ENCODE measurements at regions not wholly inside any gene's neighbourhood (a gene's known extent, or its start where the extent isn't known, plus 50 kb on each side); places are given as distances from the start of the nearest gene placed in this dataset.

GRCh38 chr18:76579301-76579695 lies 84.3 kb upstream of the ZNF516 start:
- DNase-seq (ENCODE audit: low read depth in 3 of 3, low spot score in 1 of 3), result no peak

- DNase-seq (ENCODE audit: low read depth in 3 of 3, low spot score in 1 of 3), result no peak
Measured at GRCh38 chr18:76578571-76579300, 83.7 kb upstream of the ZNF516 start.

- no peak for DNase-seq (ENCODE audit: low read depth in 3 of 3, low spot score in 1 of 3)
Measured at GRCh38 chr18:76573325-76574025, 78.4 kb upstream of the ZNF516 start.

- DNase-seq (ENCODE audit: low read depth in 3 of 3, low spot score in 1 of 3), result no peak
Measured at GRCh38 chr18:76572518-76573247, 77.6 kb upstream of the ZNF516 start.

GRCh38 chr18:76571689-76572088 lies 76.6 kb upstream of the ZNF516 start:
- DNase-seq (ENCODE audit: low read depth in 3 of 3, low spot score in 1 of 3), result no peak

GRCh38 chr18:76570856-76571255 lies 75.8 kb upstream of the ZNF516 start:
- no peak for DNase-seq (ENCODE audit: low read depth in 3 of 3, low spot score in 1 of 3)

- no peak for DNase-seq (ENCODE audit: low read depth in 3 of 3, low spot score in 1 of 3)
Measured at GRCh38 chr18:76569644-76570419, 74.8 kb upstream of the ZNF516 start.

- no peak for DNase-seq (ENCODE audit: low read depth in 3 of 3, low spot score in 1 of 3)
Measured at GRCh38 chr18:76568731-76569130, 73.7 kb upstream of the ZNF516 start.

- no peak for DNase-seq (ENCODE audit: low read depth in 3 of 3, low spot score in 1 of 3)
Measured at GRCh38 chr18:76567835-76568445, 72.9 kb upstream of the ZNF516 start.

- DNase-seq (ENCODE audit: low read depth in 3 of 3, low spot score in 1 of 3), result no peak
Measured at GRCh38 chr18:76566987-76567386, 71.9 kb upstream of the ZNF516 start.

GRCh38 chr18:76565238-76566173 lies 70.5 kb upstream of the ZNF516 start:
- DNase-seq (ENCODE audit: low read depth in 3 of 3, low spot score in 1 of 3), result no peak

GRCh38 chr18:76564655-76565237 lies 69.7 kb upstream of the ZNF516 start:
- DNase-seq (ENCODE audit: low read depth in 3 of 3, low spot score in 1 of 3), result no peak

- no peak for DNase-seq (ENCODE audit: low read depth in 3 of 3, low spot score in 1 of 3)
Measured at GRCh38 chr18:76564117-76564516, 69.1 kb upstream of the ZNF516 start.

GRCh38 chr18:76562286-76563122 lies 67.5 kb upstream of the ZNF516 start:
- no peak for DNase-seq (ENCODE audit: low read depth in 3 of 3, low spot score in 1 of 3)

GRCh38 chr18:76558881-76559667 lies 64.0 kb upstream of the ZNF516 start:
- DNase-seq (ENCODE audit: low read depth in 3 of 3, low spot score in 1 of 3), result no peak

- DNase-seq (ENCODE audit: low read depth in 3 of 3, low spot score in 1 of 3), result no peak
Measured at GRCh38 chr18:76557026-76557575, 62.1 kb upstream of the ZNF516 start.

- DNase-seq (ENCODE audit: low read depth in 3 of 3, low spot score in 1 of 3), result no peak
Measured at GRCh38 chr18:76554547-76555222, 59.6 kb upstream of the ZNF516 start.

Data from stimulated activated CD4-positive, alpha-beta T cell treated with anti-CD3 and anti-CD28 coated beads, TNF-alpha, amount 100 ng/mL, for 1 hour (primary cell).